NCI-H2196 treated with DMSO at 0.1 percent for 48 hours (cell line): ENCODE measurements at regions not wholly inside any gene's neighbourhood (a gene's known extent, or its start where the extent isn't known, plus 50 kb on each side); places are given as distances from the start of the nearest gene placed in this dataset.
"Not testable (repeated sequence)": the region's sequence is repeated elsewhere in the genome, so short reads cannot be mapped to it uniquely, and the experiment has no call there.

Source experiments
- DNase-seq: peaks from one replicate; lab custom pipeline; 2025; ENCODE audit not compliant: unreplicated experiment; lab: John Stamatoyannopoulos, UW

DNA sequence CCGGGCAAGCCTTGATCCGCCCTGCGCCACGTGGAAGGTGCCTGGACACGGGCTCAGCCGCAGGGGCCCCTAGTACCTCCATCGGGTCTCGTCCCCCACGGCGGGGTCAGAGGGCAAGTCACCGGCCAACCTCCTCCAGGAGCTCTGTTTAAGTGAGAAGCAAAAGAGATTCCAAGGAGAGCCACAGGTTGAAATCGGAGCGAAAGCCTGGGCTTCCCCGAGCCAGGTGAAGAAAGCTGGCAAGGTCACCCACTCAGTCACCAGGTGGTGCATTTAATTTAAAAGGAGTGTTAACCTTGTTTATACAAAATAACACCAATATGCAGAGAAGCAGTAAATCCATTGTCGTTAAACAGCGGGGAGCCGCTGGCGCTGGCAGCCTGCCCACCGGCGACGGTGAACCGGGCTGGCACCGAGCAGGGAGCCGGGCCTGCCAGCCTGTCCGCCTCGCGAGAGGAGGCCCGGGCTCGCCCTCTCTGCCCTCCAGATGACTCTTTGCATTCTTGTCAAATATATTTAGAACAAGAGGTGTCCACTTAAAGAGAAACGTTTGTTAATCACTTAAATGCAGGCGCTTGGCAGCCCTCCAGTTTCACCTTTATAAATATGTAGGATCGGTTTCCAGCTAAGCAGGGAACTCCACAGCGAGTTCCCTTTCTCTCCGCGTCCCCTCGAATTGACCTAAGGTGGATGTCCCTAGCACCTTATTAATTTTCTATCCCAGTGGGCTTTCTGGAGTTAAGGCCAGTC, 277.3 kb upstream of the NR2F2 start:
- peak; percentile 76 for DNase-seq

DNA sequence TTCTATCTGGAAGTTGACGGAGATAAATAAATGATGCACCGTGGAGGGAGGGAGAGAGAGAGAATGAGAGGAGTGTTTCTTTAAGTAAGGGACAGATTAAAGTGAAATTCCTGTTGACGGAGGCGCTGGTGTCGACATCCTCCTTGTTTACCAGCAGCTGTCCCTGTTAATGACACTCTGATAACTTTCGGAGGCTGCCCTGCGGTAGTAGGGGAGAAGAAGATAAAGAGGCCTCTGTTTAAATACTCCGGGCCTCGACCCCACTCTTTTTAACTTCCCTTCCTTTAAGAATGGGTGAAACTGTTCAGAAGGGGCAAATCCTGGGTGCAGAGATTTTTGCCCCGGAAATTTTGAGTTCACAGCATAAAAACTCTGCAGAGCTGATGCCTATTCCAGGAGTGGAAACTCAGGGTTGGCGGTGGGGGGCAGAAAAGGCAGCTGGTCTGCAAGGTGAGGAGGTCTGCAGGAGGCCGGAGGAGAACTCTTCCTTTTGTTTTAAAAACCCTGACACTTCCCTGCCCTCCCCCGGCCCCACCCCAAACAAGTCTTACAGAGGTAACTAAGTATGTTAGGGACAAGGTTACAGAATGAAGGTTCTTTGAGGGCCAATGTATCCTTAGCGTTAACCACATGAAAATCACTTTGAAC, 276.6 kb upstream of the NR2F2 start:
- peak; percentile 41 for DNase-seq

DNA sequence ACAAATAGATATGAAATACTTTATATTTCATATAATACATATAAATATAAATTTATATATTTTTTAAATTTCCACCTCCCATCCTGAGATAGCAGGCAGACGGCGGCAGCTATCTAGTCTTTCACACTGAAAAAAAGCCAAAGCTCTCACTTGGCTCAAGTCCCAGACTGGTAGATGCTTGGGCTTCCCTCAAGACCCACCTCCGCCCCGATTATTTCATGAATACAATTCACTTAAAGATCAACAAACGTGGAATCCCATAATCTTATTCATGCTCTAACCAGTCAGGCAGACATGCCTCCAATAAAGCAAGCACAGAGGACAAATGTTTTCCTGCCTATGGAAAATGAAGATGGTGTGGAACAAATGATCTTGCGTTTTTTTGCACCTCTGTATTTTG, 275.9 kb upstream of the NR2F2 start:
- DNase-seq, result no peak

GRCh38 chr15:96058103-96058851, 272.2 kb upstream of the NR2F2 start:
- no peak for DNase-seq

DNA sequence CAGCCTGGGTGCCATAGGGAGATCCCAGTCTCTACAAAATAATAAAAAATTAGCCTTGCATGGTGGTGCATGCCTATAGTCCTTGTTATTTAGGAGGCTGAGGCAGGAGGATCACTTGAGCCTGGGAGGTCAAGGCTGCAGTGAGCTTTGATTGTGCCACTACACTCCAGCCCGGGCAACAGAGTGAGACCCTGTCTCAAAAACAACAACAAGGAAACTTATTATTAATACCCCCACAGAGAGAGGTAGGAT, 271.7 kb upstream of the NR2F2 start:
- DNase-seq, result not testable (repeated sequence)

DNA sequence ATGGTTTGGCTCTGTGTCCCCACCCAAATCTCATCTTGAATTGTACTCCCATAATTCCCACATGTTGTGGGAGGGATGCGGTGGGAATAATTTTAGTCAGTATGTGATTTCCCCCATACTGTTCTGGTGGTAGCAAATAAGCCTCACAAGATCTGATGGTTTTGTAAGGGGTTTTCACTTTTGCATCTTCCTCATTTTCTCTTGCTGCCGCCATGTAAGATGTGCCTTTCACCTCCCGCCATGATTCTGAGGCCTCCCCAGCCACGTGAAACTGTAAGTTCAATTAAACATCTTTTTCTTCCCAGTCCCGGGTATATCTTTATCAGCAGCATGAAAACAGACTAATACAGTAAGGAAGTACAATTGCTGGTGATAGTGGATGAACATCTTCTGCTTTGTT, 269.9 kb upstream of the NR2F2 start:
- not testable (repeated sequence) for DNase-seq

DNA sequence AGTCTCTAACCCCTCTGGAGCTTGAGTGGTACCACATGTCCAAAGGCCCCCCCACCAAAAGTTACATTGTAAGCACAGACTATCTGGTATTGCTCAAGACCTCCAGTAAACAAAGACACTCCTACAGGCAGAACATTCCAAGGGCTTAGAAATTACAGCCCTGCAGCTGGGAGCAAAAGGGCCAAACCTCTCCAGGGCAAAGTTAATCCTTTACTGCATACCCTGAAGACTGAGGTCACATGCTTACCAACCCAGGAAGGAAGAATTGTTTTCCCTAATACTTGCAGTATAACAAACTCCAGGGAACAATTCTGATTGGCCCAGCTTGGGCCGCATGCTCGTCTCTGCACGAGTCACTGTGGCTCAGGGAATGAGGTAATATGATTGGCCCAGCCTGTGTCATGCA, 266.1 kb upstream of the NR2F2 start:
- no peak for DNase-seq

DNA sequence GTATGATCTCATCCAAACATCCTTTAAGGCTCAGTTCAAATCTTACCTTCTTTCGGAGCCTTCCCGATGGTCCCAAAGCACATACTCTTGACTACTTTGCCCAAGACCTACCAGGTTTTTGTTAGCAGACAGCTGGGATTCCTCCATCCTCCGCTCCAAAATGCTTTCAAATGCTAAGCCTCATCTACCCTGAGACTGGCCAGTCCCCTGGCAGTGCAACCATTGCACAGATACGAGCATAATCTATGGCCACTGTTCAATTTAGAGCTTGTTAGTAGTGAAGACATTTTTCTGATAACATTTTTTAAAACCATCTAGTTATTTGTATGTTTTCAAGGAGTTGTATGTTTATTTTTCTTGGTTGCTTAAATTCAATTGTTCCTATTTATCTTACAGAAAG, 264.4 kb upstream of the NR2F2 start:
- no peak for DNase-seq

DNA sequence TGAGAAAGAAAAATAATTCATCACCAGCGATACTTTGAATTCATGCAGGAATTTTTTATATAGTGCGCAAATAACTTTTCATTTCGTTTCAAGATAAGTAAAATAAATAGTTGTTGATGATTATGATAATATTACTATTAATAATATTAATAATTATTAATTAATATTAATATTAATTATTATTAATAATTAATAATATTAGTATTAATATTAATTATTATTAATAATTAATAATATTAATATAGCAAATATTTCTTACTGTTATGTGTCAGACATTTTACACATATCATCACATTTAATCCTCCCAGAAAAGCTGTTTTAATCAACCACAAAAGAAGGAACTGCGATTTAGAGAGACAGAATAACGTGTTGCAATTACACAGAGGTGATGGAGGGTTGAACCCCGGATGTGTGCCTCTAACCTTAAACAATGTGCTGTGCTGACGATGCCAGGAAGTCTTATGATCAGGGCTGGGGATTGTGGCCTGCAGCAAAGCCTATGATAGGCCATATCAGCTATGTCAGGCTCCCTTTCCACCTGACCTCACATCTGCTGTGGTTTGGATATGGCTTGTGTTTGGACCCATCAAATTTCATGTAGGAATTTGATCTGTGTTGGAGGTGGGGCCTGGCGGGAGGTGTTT, 263.5 kb upstream of the NR2F2 start:
- peak; percentile 74 for DNase-seq

GRCh38 chr15:96067677-96068076, 262.8 kb upstream of the NR2F2 start:
- DNase-seq, result no peak

DNA sequence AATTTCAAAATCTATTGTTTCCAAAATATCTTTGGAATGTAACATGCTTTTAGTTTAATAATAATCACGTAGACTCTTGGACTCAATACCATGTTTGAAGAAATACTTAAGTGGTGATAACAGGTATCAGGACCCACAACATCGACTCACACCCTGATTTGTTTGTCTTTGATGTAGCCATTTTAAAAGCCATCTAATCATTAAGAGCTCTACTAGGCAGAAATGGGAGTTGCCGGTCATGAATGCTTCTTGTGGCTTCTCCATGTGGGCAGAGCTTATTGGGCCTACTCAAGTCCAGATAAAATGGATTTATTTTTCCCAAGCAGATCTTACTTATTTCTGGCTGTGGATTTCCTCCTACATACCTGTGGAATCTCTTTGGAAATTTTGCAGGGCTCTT, 261.6 kb upstream of the NR2F2 start:
- no peak for DNase-seq

DNA sequence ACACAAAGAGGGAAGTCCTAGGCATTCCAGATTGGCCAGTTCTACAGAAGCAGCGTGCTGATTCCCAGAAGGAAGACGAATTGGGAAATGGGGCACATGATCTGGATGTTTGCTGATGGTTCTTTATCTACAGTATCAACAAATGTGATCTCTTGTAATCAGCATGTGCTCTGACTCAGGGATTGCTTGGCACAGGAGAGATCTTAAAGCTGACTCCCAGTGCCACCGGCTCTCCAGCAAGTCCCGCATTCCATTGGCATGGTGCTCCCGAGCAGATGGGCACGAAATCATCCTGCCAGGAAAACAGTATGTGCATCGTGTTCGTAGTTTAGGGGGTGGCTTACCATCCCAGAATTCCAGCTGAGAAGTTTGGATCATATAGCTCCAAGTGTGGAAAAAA, 259.9 kb upstream of the NR2F2 start:
- no peak for DNase-seq

- no peak for DNase-seq
Observed at GRCh38 chr15:96072821-96073220, 257.7 kb upstream of the NR2F2 start.

- DNase-seq, result no peak
Observed at GRCh38 chr15:96073908-96074307, 256.6 kb upstream of the NR2F2 start.

GRCh38 chr15:96075895-96076294, 254.6 kb upstream of the NR2F2 start:
- no peak for DNase-seq

DNA sequence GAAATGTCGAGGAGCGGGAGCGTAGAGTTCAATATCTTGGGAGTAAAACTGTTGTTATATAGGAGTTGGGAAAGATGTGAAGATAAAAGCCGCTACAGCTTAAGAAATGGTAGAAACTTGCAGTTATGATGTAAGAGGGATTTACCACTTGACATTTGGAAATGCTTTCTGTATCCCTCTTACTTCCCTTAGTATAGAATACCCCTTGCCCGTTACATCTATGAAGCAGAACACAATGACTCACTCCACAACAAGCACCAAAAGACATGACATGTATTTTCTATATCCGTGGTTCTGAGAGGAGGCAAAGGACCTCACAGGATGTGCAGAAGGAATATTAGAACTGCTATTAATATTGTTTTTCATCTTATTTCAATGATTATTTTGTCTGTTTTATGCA, 254.2 kb upstream of the NR2F2 start:
- DNase-seq, result no peak

- no peak for DNase-seq
Observed at GRCh38 chr15:96079041-96079440, 251.5 kb upstream of the NR2F2 start.

GRCh38 chr15:96079882-96080281, 250.6 kb upstream of the NR2F2 start:
- no peak for DNase-seq

DNA sequence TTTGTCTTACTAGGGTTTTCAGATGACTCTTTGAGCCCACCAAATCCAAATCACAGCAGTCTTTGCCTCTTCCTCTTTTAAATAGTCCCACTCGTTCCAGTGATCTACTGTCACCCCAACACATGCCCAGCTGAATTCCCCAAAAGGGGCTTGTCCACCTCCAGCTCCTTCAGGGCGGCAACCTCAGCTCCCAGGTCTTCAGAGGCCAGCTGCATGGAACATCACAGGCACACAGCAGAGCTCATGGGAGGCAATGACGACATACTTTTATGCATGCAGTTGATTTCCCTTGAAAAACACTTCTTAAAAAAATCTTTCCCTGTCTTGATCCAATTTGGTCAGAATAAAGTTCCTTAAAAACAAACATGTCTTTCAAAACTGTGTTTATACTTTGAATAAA, 244.3 kb upstream of the NR2F2 start:
- no peak for DNase-seq

DNA sequence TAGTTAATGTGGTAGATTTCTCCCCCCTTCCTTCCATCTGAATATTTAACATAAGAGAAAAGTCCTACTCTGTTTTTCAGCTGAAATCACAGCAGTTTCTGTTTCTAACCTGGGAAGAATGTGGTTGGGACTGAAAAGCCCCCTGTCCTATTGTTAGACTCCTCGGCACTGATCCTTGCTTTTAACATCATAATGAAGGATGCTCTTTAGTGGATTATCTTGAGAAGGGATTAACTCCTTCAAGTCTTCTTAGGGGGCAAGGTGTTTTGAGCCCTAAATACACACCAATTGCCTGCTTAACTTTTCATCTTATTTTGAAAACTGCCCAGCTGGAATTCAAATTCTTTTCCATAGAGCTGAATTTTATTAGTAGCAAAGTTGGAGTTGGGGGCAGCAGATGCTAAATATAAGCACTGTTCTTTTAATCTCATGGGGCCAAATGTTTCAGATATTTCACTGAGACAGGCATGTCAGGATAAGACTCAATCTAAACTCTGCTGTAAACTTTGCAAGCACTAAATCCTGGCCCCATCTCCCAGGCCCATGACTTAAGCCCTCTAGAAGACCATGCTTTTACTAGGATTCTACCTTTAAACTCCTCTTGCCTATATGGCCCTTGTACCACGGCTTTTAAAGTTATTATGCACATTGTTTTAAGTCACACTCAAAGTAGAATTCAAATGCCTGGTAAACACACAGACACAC, 243.2 kb upstream of the NR2F2 start:
- no peak for DNase-seq

- DNase-seq, result no peak
Observed at GRCh38 chr15:96088650-96089049, 241.8 kb upstream of the NR2F2 start.
